ENCODE measurements at regions not wholly inside any gene's neighbourhood (a gene's known extent, or its start where the extent isn't known, plus 50 kb on each side); places are given as distances from the start of the nearest gene placed in this dataset.
"Not testable (repeated sequence)": the region's sequence is repeated elsewhere in the genome, so short reads cannot be mapped to it uniquely, and the experiment has no call there.

DNA sequence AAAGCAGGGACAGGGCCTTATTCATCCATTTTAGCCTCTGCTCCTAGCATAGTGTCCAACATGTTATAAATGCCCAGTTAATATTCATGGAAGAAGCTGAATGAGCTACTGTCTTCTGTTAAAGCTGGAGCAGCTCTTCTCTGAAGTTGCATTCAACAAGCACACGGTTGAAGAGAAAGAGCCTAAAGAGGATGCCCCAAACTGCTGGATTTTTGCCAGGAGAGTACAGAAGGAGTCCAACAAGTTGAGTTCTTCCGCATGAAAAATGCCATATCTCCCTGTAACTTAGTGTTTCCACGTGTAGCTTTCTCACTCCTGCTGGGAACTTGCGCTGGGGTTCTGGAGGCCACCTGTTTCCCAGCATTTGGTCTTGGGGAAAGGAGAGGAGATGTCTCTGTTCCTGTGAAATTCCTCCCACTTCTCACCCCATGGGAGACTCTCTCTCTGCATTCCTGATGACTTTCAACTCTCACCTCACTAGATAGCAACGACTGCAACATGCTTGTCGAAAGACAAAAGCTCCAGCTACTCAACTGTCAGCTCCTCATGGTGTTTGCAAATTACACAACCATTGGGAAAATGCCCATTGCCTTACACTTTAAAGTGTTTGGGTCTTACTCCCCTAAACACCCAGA, 122.8 kb downstream of the KIF4B start:
- H3K36me3 Mint-ChIP-seq (ENCODE audit: low read depth), result no peaks in the 10 kb centered on the region
- no peak for DNase-seq
- H3K9me3 Mint-ChIP-seq, result no peaks in the 10 kb centered on the region
- H3K27me3 Mint-ChIP-seq, result peaks cover 35% of the 10 kb centered on the region
- no peak overlapping the region for H3K27ac Mint-ChIP-seq
- no peaks in the 10 kb centered on the region for H3K4me1 Mint-ChIP-seq (ENCODE audit: low read depth)
- no peak overlapping the region for H3K4me3 Mint-ChIP-seq

DNA sequence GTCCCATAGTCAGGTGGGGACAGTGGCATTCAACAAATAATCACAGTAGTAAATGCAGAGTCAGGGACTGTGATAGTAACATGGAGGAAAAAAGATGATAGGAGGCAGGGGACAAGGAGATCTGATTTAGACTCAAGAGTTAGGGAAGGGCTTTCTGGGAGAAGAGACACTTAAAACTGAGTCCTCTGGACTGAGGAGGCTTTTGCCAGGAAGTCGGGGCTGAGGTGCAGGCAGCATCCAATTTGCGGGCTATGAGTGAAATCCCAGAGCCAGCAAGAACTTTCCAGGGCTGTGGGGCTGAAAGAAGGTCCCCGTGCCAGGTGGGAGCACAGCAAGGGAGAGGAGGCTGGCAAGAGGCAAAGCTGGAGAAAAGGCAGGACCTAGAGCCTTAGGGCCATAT, 124.1 kb downstream of the KIF4B start:
- no peak overlapping the region for H3K27ac Mint-ChIP-seq
- no peaks in the 10 kb centered on the region for H3K4me1 Mint-ChIP-seq (ENCODE audit: low read depth)
- H3K27me3 Mint-ChIP-seq, result peaks cover 35% of the 10 kb centered on the region
- H3K36me3 Mint-ChIP-seq (ENCODE audit: low read depth), result no peaks in the 10 kb centered on the region
- no peaks in the 10 kb centered on the region for H3K9me3 Mint-ChIP-seq
- no peak for DNase-seq
- H3K4me3 Mint-ChIP-seq, result no peak overlapping the region

DNA sequence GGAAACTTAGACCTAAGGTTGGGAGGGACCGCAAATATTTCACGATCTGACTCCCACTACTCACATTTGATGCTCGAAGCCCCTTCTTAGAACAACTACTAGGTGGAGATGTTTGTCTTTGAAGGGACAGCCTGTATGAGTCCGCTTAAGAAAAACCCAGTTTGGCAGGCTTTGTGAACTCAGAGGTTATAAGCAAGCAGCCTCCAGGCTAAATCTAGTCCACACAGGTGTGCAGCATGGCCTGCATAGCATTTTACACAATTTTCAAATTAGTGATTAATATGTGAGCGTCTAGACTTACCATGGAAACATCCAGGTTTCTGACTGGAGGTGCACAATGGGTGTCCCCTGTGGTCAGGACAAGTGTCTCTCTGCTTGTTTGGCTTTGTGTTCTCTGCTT, 127.1 kb downstream of the KIF4B start:
- Mint-ChIP-seq H3K4me1 (ENCODE audit: low read depth) (no peaks in the 10 kb centered on the region), H3K36me3 (ENCODE audit: low read depth) (no peaks in the 10 kb centered on the region), H3K9me3 (no peaks in the 10 kb centered on the region), H3K27me3 (peaks cover 29% of the 10 kb centered on the region), H3K4me3 (no peak overlapping the region), H3K27ac (no peak overlapping the region)
- no peak for DNase-seq

GRCh38 chr5:155144956-155145355, 131.4 kb downstream of the KIF4B start:
- Mint-ChIP-seq H3K4me3 (no peak overlapping the region), H3K4me1 (ENCODE audit: low read depth) (no peaks in the 10 kb centered on the region), H3K9me3 (no peaks in the 10 kb centered on the region), H3K36me3 (ENCODE audit: low read depth) (no peaks in the 10 kb centered on the region), H3K27ac (no peak overlapping the region), H3K27me3 (peaks cover 16% of the 10 kb centered on the region)
- DNase-seq, result no peak

DNA sequence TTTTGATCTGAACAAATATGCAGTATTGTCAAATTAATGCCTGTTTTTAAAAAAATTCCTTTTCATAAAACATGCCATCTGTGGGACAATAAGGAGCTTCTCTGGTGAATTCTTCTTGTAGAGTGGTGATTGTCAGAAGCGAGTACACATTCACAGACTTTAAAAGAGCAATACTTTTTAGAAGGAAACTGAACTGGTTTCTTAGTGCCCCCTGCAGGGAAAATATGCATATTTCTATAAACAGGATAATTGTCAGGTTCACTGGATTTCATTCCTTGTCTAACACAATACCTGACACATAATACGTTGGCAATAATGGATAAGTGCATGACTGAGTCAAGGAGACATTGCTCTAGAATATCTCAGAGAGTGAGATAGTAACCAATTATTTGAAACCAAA, 133.7 kb downstream of the KIF4B start:
- Mint-ChIP-seq H3K36me3 (ENCODE audit: low read depth) (no peaks in the 10 kb centered on the region), H3K4me3 (no peak overlapping the region), H3K27me3 (peaks cover 11% of the 10 kb centered on the region), H3K27ac (no peak overlapping the region), H3K4me1 (ENCODE audit: low read depth) (peaks cover 2% of the 10 kb centered on the region), H3K9me3 (no peaks in the 10 kb centered on the region)
- no peak for DNase-seq

- H3K9me3 Mint-ChIP-seq, result no peaks in the 10 kb centered on the region
- H3K4me3 Mint-ChIP-seq, result no peak overlapping the region
- H3K4me1 Mint-ChIP-seq (ENCODE audit: low read depth), result peaks cover 2% of the 10 kb centered on the region
- peaks cover 14% of the 10 kb centered on the region for H3K27me3 Mint-ChIP-seq
- no peak overlapping the region for H3K27ac Mint-ChIP-seq
- DNase-seq, result no peak
- H3K36me3 Mint-ChIP-seq (ENCODE audit: low read depth), result no peaks in the 10 kb centered on the region
Observed at GRCh38 chr5:155148694-155149093, 135.1 kb downstream of the KIF4B start.

DNA sequence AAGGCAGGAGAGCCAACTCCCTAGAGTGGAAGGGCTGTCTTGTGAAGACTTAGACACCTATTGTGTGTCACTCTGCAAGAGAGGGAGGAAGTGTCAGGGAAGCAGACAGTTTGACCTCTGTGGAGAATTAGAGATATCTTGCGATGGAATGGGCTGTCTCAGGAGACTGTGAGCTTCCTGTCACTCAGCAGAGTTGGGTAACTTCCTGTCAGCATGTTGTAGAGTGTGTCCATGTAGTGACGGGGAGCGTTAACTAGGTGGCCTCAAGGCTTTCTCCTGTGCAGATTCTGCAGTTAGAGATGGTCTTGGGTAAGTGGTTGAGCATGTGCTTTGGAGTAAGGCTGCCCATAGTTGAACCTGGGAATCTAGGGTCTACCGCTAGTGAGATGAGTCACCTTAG, 136.5 kb downstream of the KIF4B start:
- DNase-seq, result no peak
- H3K4me1 Mint-ChIP-seq (ENCODE audit: low read depth), result peaks cover 2% of the 10 kb centered on the region
- H3K27me3 Mint-ChIP-seq, result peaks cover 14% of the 10 kb centered on the region
- no peak overlapping the region for H3K27ac Mint-ChIP-seq
- no peaks in the 10 kb centered on the region for H3K9me3 Mint-ChIP-seq
- H3K36me3 Mint-ChIP-seq (ENCODE audit: low read depth), result no peaks in the 10 kb centered on the region
- no peak overlapping the region for H3K4me3 Mint-ChIP-seq

- Mint-ChIP-seq H3K36me3 (ENCODE audit: low read depth) (no peaks in the 10 kb centered on the region), H3K27me3 (peaks cover 3% of the 10 kb centered on the region), H3K9me3 (no peaks in the 10 kb centered on the region), H3K27ac (no peak overlapping the region), H3K4me1 (ENCODE audit: low read depth) (peaks cover 2% of the 10 kb centered on the region), H3K4me3 (no peak overlapping the region)
- no peak for DNase-seq
Observed at GRCh38 chr5:155154973-155155372, 141.4 kb downstream of the KIF4B start.

DNA sequence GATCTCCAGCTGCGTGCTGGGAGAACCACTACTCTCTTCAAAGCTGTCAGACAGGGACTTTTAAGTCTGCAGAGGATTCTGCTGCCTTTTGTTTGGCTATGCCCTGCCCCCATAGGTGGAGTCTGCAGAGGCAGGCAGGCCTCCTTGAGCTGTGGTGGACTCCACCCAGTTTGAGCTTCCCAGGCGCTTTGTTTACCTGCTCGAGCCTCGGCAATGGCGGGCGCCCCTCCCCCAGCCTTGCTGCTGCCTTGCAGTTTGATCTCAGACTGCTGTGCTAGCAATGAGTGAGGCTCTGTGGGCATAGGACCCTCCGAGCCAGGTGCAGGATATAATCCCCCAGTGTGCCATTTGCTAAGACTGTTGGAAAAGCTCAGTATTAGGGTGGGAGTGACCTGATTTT, 149.5 kb downstream of the KIF4B start:
- not testable (repeated sequence) for H3K27me3 Mint-ChIP-seq; H3K27ac Mint-ChIP-seq; DNase-seq; H3K4me3 Mint-ChIP-seq; H3K9me3 Mint-ChIP-seq; H3K4me1 Mint-ChIP-seq (ENCODE audit: low read depth); H3K36me3 Mint-ChIP-seq (ENCODE audit: low read depth)

DNA sequence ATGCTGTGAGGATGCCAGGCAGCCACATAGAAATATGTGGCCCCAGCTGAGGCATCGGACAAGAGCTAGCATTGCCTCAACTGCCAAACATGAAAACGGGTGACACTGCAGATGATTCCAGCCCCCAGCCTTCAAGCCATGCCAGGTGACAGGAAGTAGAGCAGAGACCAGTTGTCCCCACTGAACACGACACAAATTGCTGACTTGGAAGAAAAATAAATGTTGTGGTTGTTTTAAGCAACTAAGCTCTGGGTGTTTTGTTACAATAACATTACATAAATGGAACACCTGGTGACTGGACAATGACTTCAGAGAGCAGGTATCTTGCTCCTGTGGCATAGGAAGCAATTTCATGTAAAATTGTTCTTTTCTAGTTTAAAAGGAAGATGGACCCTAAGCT, 154.2 kb downstream of the KIF4B start:
- H3K4me3 Mint-ChIP-seq, result no peak overlapping the region
- no peaks in the 10 kb centered on the region for H3K27me3 Mint-ChIP-seq
- no peaks in the 10 kb centered on the region for H3K36me3 Mint-ChIP-seq (ENCODE audit: low read depth)
- no peaks in the 10 kb centered on the region for H3K4me1 Mint-ChIP-seq (ENCODE audit: low read depth)
- H3K27ac Mint-ChIP-seq, result no peak overlapping the region
- peaks cover 7% of the 10 kb centered on the region for H3K9me3 Mint-ChIP-seq
- DNase-seq, result no peak

- no peak overlapping the region for H3K4me3 Mint-ChIP-seq
- no peaks in the 10 kb centered on the region for H3K27me3 Mint-ChIP-seq
- peaks cover 10% of the 10 kb centered on the region for H3K9me3 Mint-ChIP-seq
- H3K36me3 Mint-ChIP-seq (ENCODE audit: low read depth), result no peaks in the 10 kb centered on the region
- no peaks in the 10 kb centered on the region for H3K4me1 Mint-ChIP-seq (ENCODE audit: low read depth)
- H3K27ac Mint-ChIP-seq, result no peak overlapping the region
- no peak for DNase-seq
Observed at GRCh38 chr5:155181542-155181941, 168.0 kb downstream of the KIF4B start.

DNA sequence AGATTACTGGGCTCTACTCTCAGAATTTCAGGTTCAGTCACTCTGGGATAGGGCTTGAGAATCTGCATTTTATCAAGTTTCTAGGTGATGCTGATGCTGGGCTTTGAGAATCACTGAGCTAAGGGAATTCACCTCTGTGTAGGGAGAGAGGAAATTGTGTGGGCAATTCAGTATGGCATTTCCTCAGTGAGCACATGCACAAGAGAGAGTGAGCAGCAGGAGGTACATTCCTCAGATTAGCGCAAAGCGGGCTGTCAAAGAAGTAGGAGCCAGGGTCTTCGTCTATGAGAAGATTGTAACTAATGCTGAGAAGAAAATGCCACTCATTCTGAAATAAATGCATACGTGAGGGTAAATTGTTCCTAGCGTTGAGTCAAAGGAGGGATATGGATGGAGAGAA, 175.9 kb downstream of the KIF4B start:
- peaks cover 7% of the 10 kb centered on the region for H3K27me3 Mint-ChIP-seq
- no peak for DNase-seq
- H3K4me3 Mint-ChIP-seq, result no peak overlapping the region
- no peaks in the 10 kb centered on the region for H3K4me1 Mint-ChIP-seq (ENCODE audit: low read depth)
- no peak overlapping the region for H3K27ac Mint-ChIP-seq
- peaks cover 12% of the 10 kb centered on the region for H3K9me3 Mint-ChIP-seq
- no peaks in the 10 kb centered on the region for H3K36me3 Mint-ChIP-seq (ENCODE audit: low read depth)

DNA sequence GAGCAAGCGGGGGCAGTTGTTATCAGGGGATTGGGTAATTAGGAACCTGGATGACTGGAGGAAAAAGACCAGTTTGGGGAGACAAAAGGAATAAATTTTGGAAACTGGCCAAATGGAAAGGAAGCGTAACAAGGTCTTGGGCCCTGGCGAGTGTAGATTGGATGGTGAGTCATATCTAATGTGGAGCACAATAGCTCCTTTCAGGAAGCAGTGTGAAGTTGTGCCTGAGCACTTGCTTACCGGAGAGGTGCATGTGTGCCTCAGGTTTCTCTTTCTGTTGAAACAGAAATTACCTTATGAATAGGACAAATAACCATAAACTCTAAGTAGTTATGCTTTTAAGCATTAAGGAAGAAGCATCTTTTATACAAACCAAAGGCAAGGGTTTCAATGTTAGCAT, 176.4 kb downstream of the KIF4B start:
- peaks cover 7% of the 10 kb centered on the region for H3K27me3 Mint-ChIP-seq
- no peak overlapping the region for H3K27ac Mint-ChIP-seq
- no peak for DNase-seq
- no peaks in the 10 kb centered on the region for H3K36me3 Mint-ChIP-seq (ENCODE audit: low read depth)
- H3K9me3 Mint-ChIP-seq, result peaks cover 12% of the 10 kb centered on the region
- H3K4me1 Mint-ChIP-seq (ENCODE audit: low read depth), result no peaks in the 10 kb centered on the region
- no peak overlapping the region for H3K4me3 Mint-ChIP-seq

GRCh38 chr5:155193029-155193428, 179.5 kb downstream of the KIF4B start:
- H3K4me3 Mint-ChIP-seq, result no peak overlapping the region
- no peaks in the 10 kb centered on the region for H3K36me3 Mint-ChIP-seq (ENCODE audit: low read depth)
- H3K9me3 Mint-ChIP-seq, result no peaks in the 10 kb centered on the region
- H3K27ac Mint-ChIP-seq, result no peak overlapping the region
- H3K27me3 Mint-ChIP-seq, result peaks cover 7% of the 10 kb centered on the region
- no peaks in the 10 kb centered on the region for H3K4me1 Mint-ChIP-seq (ENCODE audit: low read depth)
- no peak for DNase-seq

- peaks cover 7% of the 10 kb centered on the region for H3K27me3 Mint-ChIP-seq
Observed at GRCh38 chr5:155193483-155194107, 180.0 kb downstream of the KIF4B start.

DNA sequence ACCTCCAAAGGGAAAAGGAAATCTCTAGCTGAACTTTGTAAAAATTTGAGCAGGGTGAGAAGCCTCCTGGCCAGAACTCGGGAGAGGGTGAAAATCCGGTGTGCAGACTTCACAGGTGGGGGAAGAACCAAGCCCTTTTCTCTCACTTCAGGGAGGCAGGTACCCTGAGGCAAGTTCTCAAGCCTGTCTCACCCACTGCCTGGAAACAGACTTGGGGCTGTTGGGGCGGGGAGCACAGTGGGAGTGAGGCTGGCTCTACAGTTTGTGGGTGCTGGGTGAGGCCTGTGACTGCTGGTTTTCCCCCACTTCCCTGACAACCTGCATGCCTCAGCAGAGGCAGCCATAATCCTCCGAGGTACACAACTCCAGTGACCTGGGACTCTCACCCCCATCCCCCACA, 187.1 kb downstream of the KIF4B start:
- Mint-ChIP-seq H3K4me3 (no peak overlapping the region), H3K27ac (no peak overlapping the region), H3K27me3 (peaks cover 10% of the 10 kb centered on the region), H3K9me3 (no peaks in the 10 kb centered on the region), H3K36me3 (ENCODE audit: low read depth) (no peaks in the 10 kb centered on the region), H3K4me1 (ENCODE audit: low read depth) (no peaks in the 10 kb centered on the region)
- no peak for DNase-seq

More at GRCh38 chr5:155193483-155194107, 180.0 kb downstream of the KIF4B start:
- Mint-ChIP-seq H3K9me3 (no peaks in the 10 kb centered on the region), H3K4me3 (no peak overlapping the region), H3K4me1 (ENCODE audit: low read depth) (no peaks in the 10 kb centered on the region), H3K27ac (no peak overlapping the region), H3K36me3 (ENCODE audit: low read depth) (no peaks in the 10 kb centered on the region)
- no peak for DNase-seq
